ENCODE measurements at regions not wholly inside any gene's neighbourhood (a gene's known extent, or its start where the extent isn't known, plus 50 kb on each side); places are given as distances from the start of the nearest gene placed in this dataset.
"Not testable (repeated sequence)": the region's sequence is repeated elsewhere in the genome, so short reads cannot be mapped to it uniquely, and the experiment has no call there.

GRCh38 chr5:101637599-101637998 is 658.5 kb downstream of the SLCO4C1 start:
- Histone ChIP-seq H3K4me3 (no peak overlapping the region), H3K36me3 (no peaks in the 10 kb centered on the region), H3K27me3 (no peaks in the 10 kb centered on the region), H3K4me1 (no peaks in the 10 kb centered on the region), H3K9me3 (no peaks in the 10 kb centered on the region), H3K27ac (no peak overlapping the region)
- intact Hi-C loops (cut with DNase I), result no loop called here
- DNase-seq, result no peak
- no peak for TF ChIP-seq CTCF (IDR thresholded peaks at IDR 0.05)
- ATAC-seq, result no peak

- H3K4me1 ChIP-seq; H3K4me3 ChIP-seq; H3K9me3 ChIP-seq; intact Hi-C loops (cut with DNase I); H3K36me3 ChIP-seq; H3K27ac ChIP-seq; H3K27me3 ChIP-seq; DNase-seq; ATAC-seq: not testable (repeated sequence)
Measured at GRCh38 chr5:101627770-101628169, 668.3 kb downstream of the SLCO4C1 start.

- Histone ChIP-seq H3K27ac (no peak overlapping the region), H3K4me1 (no peaks in the 10 kb centered on the region), H3K36me3 (no peaks in the 10 kb centered on the region), H3K9me3 (no peaks in the 10 kb centered on the region), H3K4me3 (no peak overlapping the region), H3K27me3 (no peaks in the 10 kb centered on the region)
- DNase-seq (no peak), ATAC-seq (no peak)
- TF ChIP-seq CTCF (IDR thresholded peaks at IDR 0.05), result no peak
- intact Hi-C loops (cut with DNase I), result no loop called here
Measured at GRCh38 chr5:101626572-101626971, 669.5 kb downstream of the SLCO4C1 start.

- no peaks in the 10 kb centered on the region for H3K36me3 ChIP-seq
- H3K9me3 ChIP-seq, result no peaks in the 10 kb centered on the region
- no peak for TF ChIP-seq CTCF (IDR thresholded peaks at IDR 0.05)
- DNase-seq (no peak), ATAC-seq (no peak)
- no peaks in the 10 kb centered on the region for H3K4me1 ChIP-seq
- intact Hi-C loops (cut with DNase I), result no loop called here
- H3K4me3 ChIP-seq, result no peak overlapping the region
- H3K27ac ChIP-seq, result no peak overlapping the region
- no peaks in the 10 kb centered on the region for H3K27me3 ChIP-seq
Measured at GRCh38 chr5:101611039-101611438, 685.0 kb downstream of the SLCO4C1 start.

GRCh38 chr5:101608322-101608721 is 687.8 kb downstream of the SLCO4C1 start:
- no peaks in the 10 kb centered on the region for H3K4me1 ChIP-seq
- H3K9me3 ChIP-seq, result no peaks in the 10 kb centered on the region
- no peak overlapping the region for H3K27ac ChIP-seq
- no peak overlapping the region for H3K4me3 ChIP-seq
- no peak for ATAC-seq
- intact Hi-C loops (cut with DNase I), result no loop called here
- H3K27me3 ChIP-seq, result no peaks in the 10 kb centered on the region
- DNase-seq, result no peak
- H3K36me3 ChIP-seq, result no peaks in the 10 kb centered on the region
- TF ChIP-seq CTCF (IDR thresholded peaks at IDR 0.05), result no peak

GRCh38 chr5:101605700-101606099 is 690.4 kb downstream of the SLCO4C1 start:
- no peak for ATAC-seq
- no peak for TF ChIP-seq CTCF (IDR thresholded peaks at IDR 0.05)
- Histone ChIP-seq H3K36me3 (no peaks in the 10 kb centered on the region), H3K9me3 (no peaks in the 10 kb centered on the region), H3K4me3 (no peak overlapping the region), H3K4me1 (no peaks in the 10 kb centered on the region), H3K27me3 (no peaks in the 10 kb centered on the region), H3K27ac (no peak overlapping the region)
- no peak for DNase-seq
- intact Hi-C loops (cut with DNase I), result no loop called here
